ENCODE measurements at regions not wholly inside any gene's neighbourhood (a gene's known extent, or its start where the extent isn't known, plus 50 kb on each side); places are given as distances from the start of the nearest gene placed in this dataset.

DNA sequence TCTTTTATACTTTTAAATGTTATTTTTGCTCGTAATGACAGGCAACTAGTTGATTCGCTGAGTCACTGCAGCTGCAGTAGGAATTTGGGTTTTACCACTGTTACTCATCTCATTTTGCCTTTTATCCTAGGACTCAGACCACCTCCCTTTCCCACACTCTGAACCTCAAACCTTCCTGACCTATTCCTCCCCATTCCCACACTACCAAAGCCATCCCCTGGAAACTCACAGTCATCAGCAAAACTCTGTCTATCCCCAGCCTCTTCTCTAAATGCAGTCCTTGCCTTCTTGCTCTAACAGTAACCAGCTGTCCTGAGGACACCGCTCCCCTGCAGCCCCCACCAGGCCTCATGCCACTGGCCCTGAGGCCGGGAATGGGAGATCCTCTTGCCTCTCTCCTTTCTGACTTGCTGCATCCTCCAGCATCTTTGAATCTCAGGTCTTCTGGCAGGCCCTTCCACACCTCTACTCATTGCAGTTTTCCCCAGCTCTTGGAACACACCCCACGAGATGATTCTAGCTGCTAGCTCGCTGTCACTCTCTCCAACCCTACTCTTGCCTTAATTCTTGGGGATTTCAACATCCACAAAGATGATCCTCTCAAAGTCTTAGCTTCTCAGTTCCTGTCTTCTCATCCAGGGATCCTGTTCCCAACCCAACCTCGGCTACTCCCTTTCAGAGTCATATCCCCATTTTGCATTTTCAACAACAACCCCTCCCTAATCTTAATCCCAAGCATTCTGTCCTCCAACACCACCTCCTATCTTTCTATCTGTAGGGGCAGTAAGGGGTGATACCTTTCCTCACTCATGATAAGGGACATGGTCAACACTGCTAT lies 55.9 kb upstream of the C3orf80 start:
- Histone ChIP-seq H3K27me3 (ENCODE audit: control insufficient read depth in 4 of 4, insufficient read depth in 4 of 4, low read length in 3 of 4) (no peaks in the 10 kb centered on the region), H3K36me3 (ENCODE audit: control insufficient read depth in 4 of 4, insufficient read depth in 3 of 4, low read depth in 1 of 4, low read length in 3 of 4) (no peaks in the 10 kb centered on the region), H3K9me3 (ENCODE audit: control insufficient read depth in 4 of 4, low read length in 3 of 4) (no peaks in the 10 kb centered on the region), H3K9ac (ENCODE audit: low read depth in 1 of 2, low read length in 2 of 2) (no peak overlapping the region), H3K27ac (ENCODE audit: low read depth in 1 of 2, low read length in 2 of 2) (no peak overlapping the region), H3K4me3 (ENCODE audit: low read depth in 1 of 3, low read length in 3 of 3) (no peak overlapping the region), H3K4me1 (ENCODE audit: control insufficient read depth in 4 of 4, insufficient read depth in 4 of 4, low read length in 3 of 4) (no peaks in the 10 kb centered on the region)
- no peak for TF ChIP-seq TAF1 (conservative IDR thresholded peaks at IDR 0.05)
- TF ChIP-seq HNF4A (conservative IDR thresholded peaks at IDR 0.05) = no peak
- 81% methylated on average over 7 of the region's 7 CpGs for WGBS
- no peak for DNase-seq (ENCODE audit: low spot score)

- Histone ChIP-seq H3K4me3 (ENCODE audit: low read depth in 1 of 3, low read length in 3 of 3) (no peak overlapping the region), H3K9ac (ENCODE audit: low read depth in 1 of 2, low read length in 2 of 2) (no peak overlapping the region), H3K27me3 (ENCODE audit: control insufficient read depth in 4 of 4, insufficient read depth in 4 of 4, low read length in 3 of 4) (no peaks in the 10 kb centered on the region), H3K9me3 (ENCODE audit: control insufficient read depth in 4 of 4, low read length in 3 of 4) (no peaks in the 10 kb centered on the region), H3K27ac (ENCODE audit: low read depth in 1 of 2, low read length in 2 of 2) (no peak overlapping the region), H3K4me1 (ENCODE audit: control insufficient read depth in 4 of 4, insufficient read depth in 4 of 4, low read length in 3 of 4) (no peaks in the 10 kb centered on the region), H3K36me3 (ENCODE audit: control insufficient read depth in 4 of 4, insufficient read depth in 3 of 4, low read depth in 1 of 4, low read length in 3 of 4) (no peaks in the 10 kb centered on the region)
- WGBS = 83% methylated on average over 3 of the region's 3 CpGs
- no peak for DNase-seq (ENCODE audit: low spot score)
- TF ChIP-seq TAF1 (conservative IDR thresholded peaks at IDR 0.05) (no peak), RAD21 (IDR thresholded peaks at IDR 0.05) (no peak), GABPA (IDR thresholded peaks at IDR 0.05 in 1 of 2, conservative IDR thresholded peaks at IDR 0.05 in 1 of 2) (no peak), HNF4G (IDR thresholded peaks at IDR 0.05) (no peak), FOXA2 (IDR thresholded peaks at IDR 0.05) (no peak), HNF4A (conservative IDR thresholded peaks at IDR 0.05) (no peak), JUND (IDR thresholded peaks at IDR 0.05) (no peak), NR2F2 (IDR thresholded peaks at IDR 0.05) (no peak), SP1 (IDR thresholded peaks at IDR 0.05) (no peak), FOXA1 (IDR thresholded peaks at IDR 0.05) (no peak), YY1 (IDR thresholded peaks at IDR 0.05) (no peak), RXRA (IDR thresholded peaks at IDR 0.05) (no peak), EGR1 (IDR thresholded peaks at IDR 0.05; ENCODE audit: low read depth in 2 of 2) (no peak)
- TF ChIP-seq, protein P1, sequence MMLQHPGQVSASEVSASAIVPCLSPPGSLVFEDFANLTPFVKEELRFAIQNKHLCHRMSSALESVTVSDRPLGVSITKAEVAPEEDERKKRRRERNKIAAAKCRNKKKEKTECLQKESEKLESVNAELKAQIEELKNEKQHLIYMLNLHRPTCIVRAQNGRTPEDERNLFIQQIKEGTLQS (IDR thresholded peaks at IDR 0.05) = no peak
- TF ChIP-seq, protein P2, sequence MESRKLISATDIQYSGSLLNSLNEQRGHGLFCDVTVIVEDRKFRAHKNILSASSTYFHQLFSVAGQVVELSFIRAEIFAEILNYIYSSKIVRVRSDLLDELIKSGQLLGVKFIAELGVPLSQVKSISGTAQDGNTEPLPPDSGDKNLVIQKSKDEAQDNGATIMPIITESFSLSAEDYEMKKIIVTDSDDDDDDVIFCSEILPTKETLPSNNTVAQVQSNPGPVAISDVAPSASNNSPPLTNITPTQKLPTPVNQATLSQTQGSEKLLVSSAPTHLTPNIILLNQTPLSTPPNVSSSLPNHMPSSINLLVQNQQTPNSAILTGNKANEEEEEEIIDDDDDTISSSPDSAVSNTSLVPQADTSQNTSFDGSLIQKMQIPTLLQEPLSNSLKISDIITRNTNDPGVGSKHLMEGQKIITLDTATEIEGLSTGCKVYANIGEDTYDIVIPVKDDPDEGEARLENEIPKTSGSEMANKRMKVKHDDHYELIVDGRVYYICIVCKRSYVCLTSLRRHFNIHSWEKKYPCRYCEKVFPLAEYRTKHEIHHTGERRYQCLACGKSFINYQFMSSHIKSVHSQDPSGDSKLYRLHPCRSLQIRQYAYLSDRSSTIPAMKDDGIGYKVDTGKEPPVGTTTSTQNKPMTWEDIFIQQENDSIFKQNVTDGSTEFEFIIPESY (IDR thresholded peaks at IDR 0.05) = no peak
- TF ChIP-seq, protein P3, sequence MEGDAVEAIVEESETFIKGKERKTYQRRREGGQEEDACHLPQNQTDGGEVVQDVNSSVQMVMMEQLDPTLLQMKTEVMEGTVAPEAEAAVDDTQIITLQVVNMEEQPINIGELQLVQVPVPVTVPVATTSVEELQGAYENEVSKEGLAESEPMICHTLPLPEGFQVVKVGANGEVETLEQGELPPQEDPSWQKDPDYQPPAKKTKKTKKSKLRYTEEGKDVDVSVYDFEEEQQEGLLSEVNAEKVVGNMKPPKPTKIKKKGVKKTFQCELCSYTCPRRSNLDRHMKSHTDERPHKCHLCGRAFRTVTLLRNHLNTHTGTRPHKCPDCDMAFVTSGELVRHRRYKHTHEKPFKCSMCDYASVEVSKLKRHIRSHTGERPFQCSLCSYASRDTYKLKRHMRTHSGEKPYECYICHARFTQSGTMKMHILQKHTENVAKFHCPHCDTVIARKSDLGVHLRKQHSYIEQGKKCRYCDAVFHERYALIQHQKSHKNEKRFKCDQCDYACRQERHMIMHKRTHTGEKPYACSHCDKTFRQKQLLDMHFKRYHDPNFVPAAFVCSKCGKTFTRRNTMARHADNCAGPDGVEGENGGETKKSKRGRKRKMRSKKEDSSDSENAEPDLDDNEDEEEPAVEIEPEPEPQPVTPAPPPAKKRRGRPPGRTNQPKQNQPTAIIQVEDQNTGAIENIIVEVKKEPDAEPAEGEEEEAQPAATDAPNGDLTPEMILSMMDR (IDR thresholded peaks at IDR 0.05; ENCODE audit: low read depth, low read length, missing input control) = no peak
- TF ChIP-seq, protein P4, sequence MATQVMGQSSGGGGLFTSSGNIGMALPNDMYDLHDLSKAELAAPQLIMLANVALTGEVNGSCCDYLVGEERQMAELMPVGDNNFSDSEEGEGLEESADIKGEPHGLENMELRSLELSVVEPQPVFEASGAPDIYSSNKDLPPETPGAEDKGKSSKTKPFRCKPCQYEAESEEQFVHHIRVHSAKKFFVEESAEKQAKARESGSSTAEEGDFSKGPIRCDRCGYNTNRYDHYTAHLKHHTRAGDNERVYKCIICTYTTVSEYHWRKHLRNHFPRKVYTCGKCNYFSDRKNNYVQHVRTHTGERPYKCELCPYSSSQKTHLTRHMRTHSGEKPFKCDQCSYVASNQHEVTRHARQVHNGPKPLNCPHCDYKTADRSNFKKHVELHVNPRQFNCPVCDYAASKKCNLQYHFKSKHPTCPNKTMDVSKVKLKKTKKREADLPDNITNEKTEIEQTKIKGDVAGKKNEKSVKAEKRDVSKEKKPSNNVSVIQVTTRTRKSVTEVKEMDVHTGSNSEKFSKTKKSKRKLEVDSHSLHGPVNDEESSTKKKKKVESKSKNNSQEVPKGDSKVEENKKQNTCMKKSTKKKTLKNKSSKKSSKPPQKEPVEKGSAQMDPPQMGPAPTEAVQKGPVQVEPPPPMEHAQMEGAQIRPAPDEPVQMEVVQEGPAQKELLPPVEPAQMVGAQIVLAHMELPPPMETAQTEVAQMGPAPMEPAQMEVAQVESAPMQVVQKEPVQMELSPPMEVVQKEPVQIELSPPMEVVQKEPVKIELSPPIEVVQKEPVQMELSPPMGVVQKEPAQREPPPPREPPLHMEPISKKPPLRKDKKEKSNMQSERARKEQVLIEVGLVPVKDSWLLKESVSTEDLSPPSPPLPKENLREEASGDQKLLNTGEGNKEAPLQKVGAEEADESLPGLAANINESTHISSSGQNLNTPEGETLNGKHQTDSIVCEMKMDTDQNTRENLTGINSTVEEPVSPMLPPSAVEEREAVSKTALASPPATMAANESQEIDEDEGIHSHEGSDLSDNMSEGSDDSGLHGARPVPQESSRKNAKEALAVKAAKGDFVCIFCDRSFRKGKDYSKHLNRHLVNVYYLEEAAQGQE (IDR thresholded peaks at IDR 0.05) = no peak
Observed at GRCh38 chr3:160170409-160171370, 54.5 kb upstream of the C3orf80 start.

All from liver (tissue), 8 donors.